NCI-H526 (cell line): ENCODE measurements at regions not wholly inside any gene's neighbourhood (a gene's known extent, or its start where the extent isn't known, plus 50 kb on each side); places are given as distances from the start of the nearest gene placed in this dataset.

Source experiments
- DNase-seq, 2 experiments: peaks; one replicate each; lab custom pipeline; 2025; lab: John Stamatoyannopoulos, UW

DNA sequence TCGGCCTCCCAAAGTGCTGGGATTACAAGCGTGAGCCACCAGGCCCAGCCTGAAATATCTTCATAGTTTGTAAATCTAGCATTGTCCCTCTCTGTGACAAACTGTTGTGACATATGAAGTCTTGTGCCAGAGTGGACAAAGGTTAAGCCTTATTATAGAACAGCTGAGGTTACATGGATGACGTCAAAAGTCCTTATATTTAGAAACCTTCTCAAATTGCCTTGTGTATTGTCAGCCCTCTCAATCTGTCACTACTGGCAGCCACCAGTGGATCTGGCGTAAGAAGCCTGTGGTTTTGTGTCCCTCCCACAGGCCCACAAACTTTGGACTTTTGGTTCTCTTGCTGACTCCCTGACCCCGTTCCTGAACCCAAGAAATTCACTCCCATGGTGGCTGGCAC is 79.4 kb upstream of the CCDC112 start:
- no peak for DNase-seq

DNA sequence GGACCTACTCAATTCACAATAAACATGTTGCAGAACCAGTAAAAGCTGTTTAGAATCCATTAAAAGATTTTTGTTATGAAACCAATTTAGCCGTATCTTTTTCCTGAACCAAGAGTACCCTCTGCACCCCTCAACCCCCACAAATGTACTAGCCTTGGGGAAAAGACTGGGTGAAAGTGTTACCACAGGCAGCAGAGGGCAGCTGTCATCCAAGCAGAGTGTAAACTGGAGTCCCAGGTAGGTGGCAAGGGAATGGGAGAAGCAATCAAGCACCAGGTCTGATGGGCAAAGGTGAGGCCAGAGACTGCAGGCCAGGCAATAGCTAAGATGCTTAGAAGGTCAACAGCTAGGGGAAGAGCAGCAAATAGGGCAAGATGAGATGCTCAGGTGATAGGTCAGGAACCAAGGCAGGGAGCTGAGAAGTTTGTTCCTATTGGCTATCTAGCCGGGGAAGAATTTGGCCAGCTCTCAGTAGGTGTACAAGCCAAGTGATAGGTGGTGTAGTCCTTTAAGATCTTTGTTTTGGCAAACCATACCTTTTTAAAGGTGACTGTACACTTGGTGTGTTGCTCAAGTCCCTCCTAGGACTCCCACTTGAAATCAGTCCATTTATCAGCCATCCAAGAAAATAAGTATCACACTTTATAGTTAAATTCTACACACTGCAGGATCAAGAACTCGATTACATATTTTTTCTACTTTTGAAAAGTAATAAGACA is 77.8 kb upstream of the CCDC112 start:
- DNase-seq, result no peak

DNA sequence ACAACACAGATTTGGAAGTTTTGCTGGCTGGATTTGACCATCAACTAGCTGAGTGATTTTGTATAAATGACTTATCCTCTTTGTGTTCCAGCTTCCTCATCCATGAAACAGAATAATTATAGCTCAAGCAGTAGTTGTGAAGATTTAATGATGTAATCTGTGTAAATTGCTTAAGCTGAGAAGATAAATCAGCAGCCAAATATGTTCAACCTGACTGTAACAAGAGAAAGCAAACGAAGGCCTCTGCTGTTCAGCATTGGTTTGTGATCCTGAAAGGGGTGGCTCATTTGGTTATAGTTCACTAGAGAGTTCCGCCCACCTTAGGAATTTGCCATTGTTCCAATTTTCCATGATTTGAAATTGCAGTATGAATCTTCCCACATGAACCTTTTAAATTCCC is 75.7 kb upstream of the CCDC112 start:
- no peak for DNase-seq

DNA sequence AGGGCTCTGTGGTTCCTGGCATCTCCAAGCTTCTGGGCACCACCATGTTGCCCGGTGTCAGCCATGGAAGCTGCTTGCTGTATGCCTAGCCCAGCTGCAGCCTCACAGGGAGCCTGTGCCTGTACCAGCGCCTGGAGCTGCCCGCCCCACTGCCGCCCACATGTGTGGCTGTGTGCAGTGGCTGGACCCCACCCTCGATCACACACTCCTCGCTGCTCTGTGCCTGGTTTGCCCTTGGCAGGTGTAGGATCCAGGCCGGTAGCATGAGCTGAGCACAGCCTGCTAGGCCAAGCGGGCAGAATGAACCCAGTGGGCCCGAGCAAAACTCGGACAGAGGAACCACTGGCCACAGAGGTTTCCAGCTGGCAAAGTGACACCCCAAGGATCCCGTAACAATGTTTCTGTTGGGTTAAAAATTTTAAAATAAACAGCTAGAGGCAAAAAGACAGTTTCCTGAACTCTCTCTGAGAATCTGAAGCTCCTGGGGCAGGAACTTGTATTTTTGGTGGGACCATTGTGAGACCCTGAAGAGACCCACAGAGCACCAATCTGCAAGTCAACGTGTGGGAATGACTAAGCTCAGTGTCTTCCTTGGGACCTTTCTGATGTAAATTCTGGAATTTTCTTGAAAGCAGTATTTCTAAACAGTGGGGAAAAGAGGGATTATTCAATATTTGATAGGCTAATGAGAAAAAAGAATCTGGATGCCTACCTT is 73.1 kb upstream of the CCDC112 start:
- no peak for DNase-seq

DNA sequence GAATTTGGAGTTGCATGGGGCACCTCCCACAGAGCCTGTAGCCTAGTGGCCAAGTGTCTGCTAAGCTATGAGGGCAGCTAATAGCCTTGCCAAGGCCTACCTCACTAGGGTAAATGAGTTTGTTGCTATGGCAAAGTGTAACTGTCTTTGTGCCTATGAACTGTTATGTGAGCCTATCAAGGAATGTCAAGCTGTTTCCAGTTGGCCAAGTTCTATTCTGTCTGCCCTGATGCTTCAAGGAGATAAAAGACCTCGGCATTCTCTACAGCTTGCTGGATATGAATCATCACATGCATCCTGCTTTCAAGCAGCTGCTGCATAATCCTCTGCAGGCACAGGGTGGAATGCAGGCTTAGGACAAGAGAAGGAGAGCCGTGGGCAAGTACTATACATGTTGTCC is 69.8 kb upstream of the CCDC112 start:
- no peak for DNase-seq

DNA sequence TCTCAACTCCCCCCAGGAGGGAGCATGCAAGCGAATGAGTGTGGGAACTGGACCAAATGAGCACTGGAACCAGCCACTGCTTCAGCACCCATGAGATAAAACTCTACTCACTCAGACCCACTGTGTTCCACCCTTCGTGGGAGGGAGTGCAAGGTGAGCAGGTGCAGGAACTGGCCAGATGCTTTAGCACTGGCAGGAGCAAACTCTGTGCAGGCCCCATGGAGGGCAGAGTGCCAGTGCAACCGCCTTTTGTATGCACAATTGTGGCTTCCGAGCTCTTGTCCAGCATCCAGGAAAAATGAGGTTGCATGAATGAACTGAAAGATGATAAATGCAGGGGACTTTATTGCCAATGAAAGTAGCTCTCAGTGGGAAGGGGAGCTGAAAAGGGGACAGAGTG is 67.4 kb upstream of the CCDC112 start:
- no peak for DNase-seq

DNA sequence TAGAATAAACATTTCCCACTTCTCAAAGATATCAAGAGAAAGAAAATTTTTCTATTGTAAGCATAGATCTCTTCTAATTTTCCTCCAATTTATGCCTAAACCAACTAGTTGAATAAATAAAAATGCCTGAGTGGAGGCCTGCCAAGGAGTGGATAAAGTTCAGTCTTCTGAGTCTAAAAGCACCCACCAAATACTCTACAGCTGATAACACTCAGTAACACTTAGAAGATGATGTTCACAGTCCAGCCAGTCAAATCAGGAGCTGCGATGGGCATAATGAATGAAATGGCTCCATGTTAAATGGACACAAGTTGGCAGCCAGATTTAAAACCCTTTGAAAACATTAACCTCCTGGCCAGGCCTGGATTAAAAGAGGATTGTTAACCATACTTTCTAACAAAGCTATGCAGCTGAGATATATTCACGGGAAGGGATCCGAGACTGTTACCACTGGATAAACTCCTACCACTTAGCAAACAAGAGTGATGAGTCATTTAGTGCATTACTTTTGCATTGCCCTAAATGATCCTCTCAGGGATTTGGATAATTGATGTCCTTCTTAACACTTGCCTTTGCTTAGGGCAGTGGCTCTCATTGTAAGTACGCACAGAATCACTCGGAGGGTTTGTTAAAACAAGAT is 63.7 kb upstream of the CCDC112 start:
- no peak for DNase-seq

DNA sequence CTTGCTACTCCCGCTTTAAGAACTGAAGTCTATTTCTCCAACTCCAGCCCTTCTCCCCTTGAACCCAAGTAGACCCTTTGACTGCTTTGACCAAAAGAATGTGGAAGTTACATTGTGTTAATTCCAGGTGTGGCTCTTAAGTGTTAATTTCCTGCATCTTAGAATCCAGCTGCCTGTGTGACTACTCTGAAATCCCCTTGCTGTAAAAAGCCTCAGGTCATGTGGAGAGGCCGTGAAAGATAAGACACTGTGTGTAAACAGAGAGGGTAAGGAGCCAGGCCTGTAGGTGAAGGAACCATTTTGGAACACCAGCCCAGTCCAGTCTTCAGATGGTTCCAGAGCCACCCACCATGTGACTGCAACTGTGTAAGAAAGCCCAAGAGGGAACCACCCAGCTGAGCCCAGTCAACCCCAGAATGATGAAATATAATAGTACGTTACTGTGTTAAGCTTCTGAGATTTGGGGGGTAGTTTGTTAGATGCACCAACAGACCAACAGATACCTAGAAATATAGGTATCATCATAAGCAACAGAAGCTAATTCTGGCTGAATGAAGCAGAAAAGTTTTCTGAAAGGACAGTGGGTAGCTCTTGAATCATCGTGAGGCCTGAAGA is 59.4 kb upstream of the CCDC112 start:
- no peak for DNase-seq

DNA sequence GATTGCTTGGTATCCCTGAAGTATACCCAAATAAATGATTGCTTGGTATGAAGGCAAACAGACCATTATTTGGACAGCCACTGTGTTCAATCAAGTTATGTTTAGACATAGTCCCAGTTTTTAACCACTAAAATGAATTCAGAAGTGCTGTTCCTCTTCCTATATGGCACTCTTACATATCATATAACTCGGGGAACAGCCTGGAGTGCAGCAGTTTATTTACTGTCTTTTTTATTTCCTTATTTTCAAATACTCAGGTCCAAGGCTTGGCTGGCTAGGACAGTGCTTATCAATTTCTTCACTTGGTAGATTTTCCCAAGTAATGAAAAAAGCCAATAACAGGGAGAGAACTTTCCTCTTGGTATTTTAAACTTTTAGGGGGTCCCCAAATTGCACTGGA is 58.6 kb upstream of the CCDC112 start:
- no peak for DNase-seq

DNA sequence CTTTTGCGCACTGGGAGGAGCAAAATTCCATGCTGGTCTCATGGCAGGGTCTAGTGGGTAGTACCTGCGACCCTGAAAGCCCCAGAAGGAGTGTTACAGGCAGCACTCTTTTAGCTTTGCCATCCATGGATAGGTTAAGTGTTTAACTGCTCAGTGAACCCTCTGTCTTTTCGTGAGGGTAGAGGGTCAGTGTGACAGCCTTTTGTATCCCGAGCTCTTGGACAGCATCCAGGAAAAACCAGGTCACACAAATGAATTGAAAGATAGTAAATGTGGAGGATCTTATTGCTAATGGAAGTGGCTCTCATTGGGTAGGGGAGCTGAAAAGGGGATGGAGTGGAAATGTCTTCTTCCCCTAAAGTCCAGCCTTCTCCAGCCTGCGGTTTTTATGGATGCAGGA is 57.8 kb upstream of the CCDC112 start:
- no peak for DNase-seq

DNA sequence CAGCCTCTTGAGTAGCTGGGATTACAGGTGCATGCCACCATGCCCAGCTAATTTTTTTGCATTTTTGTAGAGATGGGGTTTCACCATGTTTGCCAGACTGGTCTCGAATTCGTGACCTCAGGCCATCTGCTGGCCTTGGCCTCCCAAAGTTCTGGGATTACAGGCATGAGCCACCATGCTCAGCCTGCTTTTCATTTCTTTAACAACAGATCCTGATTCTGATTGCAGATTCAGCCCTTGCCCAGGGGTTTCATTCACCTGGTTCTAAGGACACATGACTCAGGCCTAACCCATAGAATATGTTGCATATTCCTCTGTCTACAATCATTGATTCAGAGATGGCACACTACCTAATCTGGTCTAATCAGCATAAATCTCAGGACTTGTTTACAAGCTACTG is 56.1 kb upstream of the CCDC112 start:
- DNase-seq, result no peak

DNA sequence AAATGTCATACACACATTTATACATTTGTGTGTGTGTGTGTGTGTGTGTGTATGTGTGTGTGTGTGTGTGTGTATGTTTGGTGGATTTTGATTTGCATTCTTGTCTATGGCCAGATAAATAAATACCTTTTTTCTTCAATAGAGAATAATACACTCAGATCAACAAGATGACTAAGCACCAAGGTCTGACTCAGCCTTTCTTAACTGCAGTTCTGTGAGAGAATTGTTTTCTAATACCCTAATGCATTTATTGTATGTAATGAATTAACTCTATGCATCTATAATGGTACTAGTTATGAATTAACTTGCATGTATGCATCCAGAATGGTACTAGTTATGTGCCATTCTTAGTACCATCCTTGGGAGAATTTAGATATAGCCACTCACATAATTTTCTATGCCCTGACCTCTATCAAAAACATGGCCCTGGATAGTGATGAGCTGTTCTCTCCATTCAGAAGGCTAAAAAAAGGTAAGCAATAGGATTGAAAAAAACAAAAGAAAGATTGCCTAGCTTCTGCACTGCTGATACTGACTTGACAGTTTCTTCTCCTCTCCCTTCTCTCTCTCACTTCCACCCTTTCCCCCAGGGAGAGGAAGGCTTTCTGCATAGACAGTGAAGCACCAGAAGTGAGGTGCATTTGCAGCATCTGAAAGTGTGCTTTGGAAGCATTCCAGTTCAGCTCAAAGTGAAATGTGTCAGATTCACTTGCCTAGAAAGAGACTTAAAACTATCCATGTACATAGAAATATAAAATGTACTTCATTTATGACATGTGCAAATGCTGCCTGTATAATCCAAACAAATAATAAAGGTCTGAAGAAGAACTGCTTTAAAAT is 55.1 kb upstream of the CCDC112 start:
- no peak for DNase-seq

DNA sequence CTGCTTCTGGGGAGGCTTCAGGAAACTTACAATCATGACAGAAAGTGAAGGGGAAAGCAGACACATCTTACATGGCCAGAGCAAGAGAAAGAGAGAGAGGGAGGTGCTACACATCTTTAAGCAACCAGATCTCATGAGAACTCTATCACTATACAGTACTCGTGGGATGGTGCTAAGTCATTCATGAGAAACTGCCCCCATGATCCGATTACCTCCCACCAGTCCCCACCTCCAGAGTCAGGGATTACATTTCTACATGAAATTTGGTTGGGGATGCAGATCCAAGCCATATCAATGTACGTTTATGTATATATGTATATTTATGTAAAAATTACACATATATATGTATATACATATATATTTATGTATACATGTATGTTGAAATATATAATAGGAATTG is 54.4 kb upstream of the CCDC112 start:
- DNase-seq, result no peak

DNA sequence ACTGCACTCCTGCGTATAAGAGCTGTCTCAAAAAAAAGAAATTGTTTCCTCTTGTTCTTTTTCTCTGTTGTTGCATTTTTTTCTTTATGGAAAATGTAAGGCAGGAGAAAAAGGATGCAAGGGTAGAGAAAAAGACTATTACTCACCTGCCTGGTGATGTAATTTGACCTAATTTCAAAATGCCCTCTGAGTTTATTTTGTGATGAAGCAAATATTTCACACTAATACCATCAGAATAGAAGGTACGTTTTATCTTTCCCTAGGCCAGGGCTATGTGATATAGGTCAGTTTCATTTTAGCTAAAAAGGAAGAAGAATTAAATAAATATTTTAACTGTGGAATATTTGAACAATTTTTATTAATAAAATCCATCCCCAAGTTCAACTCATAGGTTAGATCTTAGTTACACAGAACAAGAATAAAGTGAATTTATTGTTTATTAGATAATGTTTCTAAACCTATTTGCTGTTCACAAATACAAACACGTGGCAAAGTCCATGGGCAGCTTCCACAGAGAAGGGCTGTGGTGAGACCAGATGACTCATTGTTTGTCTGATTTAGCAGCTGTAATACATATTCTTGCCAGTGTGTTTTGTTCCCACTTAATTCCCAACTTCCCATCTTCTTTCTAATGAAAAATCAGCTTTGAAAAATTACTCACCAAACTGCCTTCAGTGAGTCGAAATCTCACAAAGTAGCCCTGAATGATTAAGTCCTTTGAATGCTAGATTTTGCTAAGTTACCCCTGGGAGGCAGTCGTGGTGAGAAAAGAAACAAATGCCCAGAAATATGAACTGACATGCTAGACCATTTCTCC is 52.8 kb upstream of the CCDC112 start:
- DNase-seq, result no peak

DNA sequence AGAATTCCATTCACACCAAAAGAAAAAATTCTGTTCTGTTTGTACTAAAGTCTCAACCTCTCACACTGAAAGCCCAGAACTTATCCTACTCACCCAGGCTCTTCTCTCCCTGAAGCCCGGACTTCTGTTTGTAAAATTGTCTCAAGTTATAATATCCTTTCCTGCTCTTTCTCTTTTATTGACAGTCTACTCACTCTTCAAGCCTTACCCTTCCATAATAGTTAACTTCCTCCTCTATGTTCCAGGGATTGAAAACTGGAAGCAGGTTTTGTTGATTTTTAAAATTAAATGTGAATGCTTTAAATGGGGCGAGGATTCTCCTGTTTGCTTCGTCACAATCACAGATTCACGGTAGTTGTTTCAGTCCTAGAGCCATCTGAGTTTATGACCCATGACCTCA is 51.7 kb upstream of the CCDC112 start:
- no peak for DNase-seq
